Endothelial cell of umbilical vein (primary cell): ENCODE measurements at regions not wholly inside any gene's neighbourhood (a gene's known extent, or its start where the extent isn't known, plus 50 kb on each side); places are given as distances from the start of the nearest gene placed in this dataset.

Experiments used
- JUN ChIP-seq: IDR thresholded peaks from 2 replicates; pipeline ENCODE4 v1.6.1; 2011; ENCODE audit warnings: borderline replicate concordance, low read depth; ENCODE audit not compliant: insufficient read length, insufficient read depth
- TF ChIP-seq, protein P1 (sequence below): IDR thresholded peaks from 2 replicates; pipeline ENCODE4 v1.6.1; 2011; ENCODE audit not compliant: insufficient read depth, insufficient read length

- TF ChIP-seq JUN = no peak
- TF ChIP-seq, protein P1, sequence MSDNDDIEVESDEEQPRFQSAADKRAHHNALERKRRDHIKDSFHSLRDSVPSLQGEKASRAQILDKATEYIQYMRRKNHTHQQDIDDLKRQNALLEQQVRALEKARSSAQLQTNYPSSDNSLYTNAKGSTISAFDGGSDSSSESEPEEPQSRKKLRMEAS = no peak
Observed at GRCh38 chr4:28427306-28428085, 1566.9 kb downstream of the STIM2 start.
